Calu3 (cell line): ENCODE measurements at regions not wholly inside any gene's neighbourhood (a gene's known extent, or its start where the extent isn't known, plus 50 kb on each side); places are given as distances from the start of the nearest gene placed in this dataset.

Source experiments
- BruUV-seq: library from RNA; stranded (reverse); fragments of 400-500 nt; replicated peaks from 2 replicates; lab custom pipeline; 2021; lab: Mats Ljungman, UMichigan
- CTCF ChIA-PET: fragments of 300-600 bp; sonication (Branson Sonifier 250); formaldehyde crosslinking; loops from one replicate; lab custom pipeline; 2022; ENCODE audit warnings: antibody characterized with exemption; lab: Charles Lee
- DNase-seq: peaks from one replicate; pipeline ENCODE4 v3.0.0; 2022
- H3K27ac Mint-ChIP-seq: one replicate; pipeline ENCODE4 v1.8.0; 2022; ENCODE audit warnings: mixed read lengths; ENCODE audit not compliant: unreplicated experiment
- H3K27me3 Mint-ChIP-seq: one replicate; pipeline ENCODE4 v1.8.0; 2022; ENCODE audit warnings: mixed read lengths; ENCODE audit not compliant: unreplicated experiment
- H3K36me3 Mint-ChIP-seq: one replicate; pipeline ENCODE4 v1.8.0; 2022; ENCODE audit warnings: mild to moderate bottlenecking, moderate library complexity, mixed read lengths; ENCODE audit not compliant: insufficient read depth, unreplicated experiment
- H3K4me1 Mint-ChIP-seq: one replicate; pipeline ENCODE4 v1.8.0; 2022; ENCODE audit warnings: mild to moderate bottlenecking, low read depth, mixed read lengths; ENCODE audit not compliant: unreplicated experiment
- H3K4me3 Mint-ChIP-seq: one replicate; pipeline ENCODE4 v1.8.0; 2022; ENCODE audit warnings: mild to moderate bottlenecking, low read depth, moderate library complexity, mixed read lengths; ENCODE audit not compliant: unreplicated experiment
- H3K9me3 Mint-ChIP-seq: one replicate; pipeline ENCODE4 v1.8.0; 2022; ENCODE audit warnings: low read depth, mixed read lengths; ENCODE audit not compliant: unreplicated experiment
- intact Hi-C: fragments of 100-400 bp; cut with micrococcal nuclease; formaldehyde crosslinking; loops from one replicate; pipeline ENCODE4 v1.10.0; 2022; ENCODE audit not compliant: unreplicated experiment
- TF ChIP-seq, protein P1 (sequence below): fragments of 200-600 bp; IDR thresholded peaks from one replicate; pipeline ENCODE4 v1.8.0; 2022; ENCODE audit warnings: antibody characterized with exemption; ENCODE audit not compliant: unreplicated experiment

DNA sequence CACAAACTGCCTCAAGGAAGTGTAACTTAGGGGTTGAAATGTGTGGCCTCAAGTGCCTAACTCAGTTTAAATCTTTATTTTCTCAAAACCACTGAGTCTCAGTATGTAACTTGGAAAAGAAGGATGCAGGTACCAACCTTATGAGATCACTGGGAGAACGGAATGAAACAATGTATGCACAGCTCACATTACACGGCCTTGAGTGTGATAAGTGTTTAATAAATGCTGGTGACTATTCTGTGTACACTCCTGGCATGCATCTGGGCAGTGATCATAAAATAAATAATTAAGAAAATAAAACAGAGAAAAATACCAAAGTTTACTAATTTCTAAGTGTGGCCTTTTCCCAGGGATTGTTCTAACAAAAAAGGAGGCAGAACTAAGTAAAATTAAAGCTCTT is 974.5 kb upstream of the FLRT2 start:
- no peak for DNase-seq
- intact Hi-C loops, result no loop called here
- BruUV-seq, result no TSS peak
- CTCF ChIA-PET, result no interaction called here
- Mint-ChIP-seq H3K36me3 (no peaks in the 10 kb centered on the region), H3K4me1 (no peaks in the 10 kb centered on the region), H3K4me3 (no peak overlapping the region), H3K9me3 (peaks cover 17% of the 10 kb centered on the region), H3K27ac (no peak overlapping the region), H3K27me3 (no peaks in the 10 kb centered on the region)
- TF ChIP-seq, protein P1, sequence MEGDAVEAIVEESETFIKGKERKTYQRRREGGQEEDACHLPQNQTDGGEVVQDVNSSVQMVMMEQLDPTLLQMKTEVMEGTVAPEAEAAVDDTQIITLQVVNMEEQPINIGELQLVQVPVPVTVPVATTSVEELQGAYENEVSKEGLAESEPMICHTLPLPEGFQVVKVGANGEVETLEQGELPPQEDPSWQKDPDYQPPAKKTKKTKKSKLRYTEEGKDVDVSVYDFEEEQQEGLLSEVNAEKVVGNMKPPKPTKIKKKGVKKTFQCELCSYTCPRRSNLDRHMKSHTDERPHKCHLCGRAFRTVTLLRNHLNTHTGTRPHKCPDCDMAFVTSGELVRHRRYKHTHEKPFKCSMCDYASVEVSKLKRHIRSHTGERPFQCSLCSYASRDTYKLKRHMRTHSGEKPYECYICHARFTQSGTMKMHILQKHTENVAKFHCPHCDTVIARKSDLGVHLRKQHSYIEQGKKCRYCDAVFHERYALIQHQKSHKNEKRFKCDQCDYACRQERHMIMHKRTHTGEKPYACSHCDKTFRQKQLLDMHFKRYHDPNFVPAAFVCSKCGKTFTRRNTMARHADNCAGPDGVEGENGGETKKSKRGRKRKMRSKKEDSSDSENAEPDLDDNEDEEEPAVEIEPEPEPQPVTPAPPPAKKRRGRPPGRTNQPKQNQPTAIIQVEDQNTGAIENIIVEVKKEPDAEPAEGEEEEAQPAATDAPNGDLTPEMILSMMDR, result no peak

DNA sequence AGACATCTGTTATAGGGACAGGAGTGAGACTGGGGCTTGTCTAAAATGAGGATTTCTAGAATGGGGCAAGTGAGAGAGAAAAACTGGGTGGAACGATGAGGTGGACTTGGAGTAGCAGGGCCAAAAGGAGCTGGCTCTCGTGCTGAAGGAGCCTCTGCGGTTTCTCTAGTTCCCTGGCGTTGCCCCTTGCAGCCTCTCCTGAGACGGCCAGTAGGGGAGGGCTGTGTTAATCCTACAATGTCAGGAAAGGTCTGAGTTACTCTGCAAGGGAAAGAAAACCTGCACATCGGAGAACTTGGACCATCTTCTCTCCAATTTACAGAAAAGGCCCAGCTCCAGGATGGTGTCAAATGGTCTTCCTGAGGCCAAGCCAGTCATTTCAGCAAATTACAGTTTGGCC is 963.8 kb upstream of the FLRT2 start:
- peaks cover 2% of the 10 kb centered on the region for H3K9me3 Mint-ChIP-seq
- no TSS peak for BruUV-seq
- TF ChIP-seq, protein P1, result no peak
- DNase-seq, result no peak
- no peaks in the 10 kb centered on the region for H3K4me1 Mint-ChIP-seq
- no peak overlapping the region for H3K4me3 Mint-ChIP-seq
- CTCF ChIA-PET, result no interaction called here
- intact Hi-C loops, result no loop called here
- no peak overlapping the region for H3K27ac Mint-ChIP-seq
- H3K36me3 Mint-ChIP-seq, result no peaks in the 10 kb centered on the region
- H3K27me3 Mint-ChIP-seq, result no peaks in the 10 kb centered on the region

DNA sequence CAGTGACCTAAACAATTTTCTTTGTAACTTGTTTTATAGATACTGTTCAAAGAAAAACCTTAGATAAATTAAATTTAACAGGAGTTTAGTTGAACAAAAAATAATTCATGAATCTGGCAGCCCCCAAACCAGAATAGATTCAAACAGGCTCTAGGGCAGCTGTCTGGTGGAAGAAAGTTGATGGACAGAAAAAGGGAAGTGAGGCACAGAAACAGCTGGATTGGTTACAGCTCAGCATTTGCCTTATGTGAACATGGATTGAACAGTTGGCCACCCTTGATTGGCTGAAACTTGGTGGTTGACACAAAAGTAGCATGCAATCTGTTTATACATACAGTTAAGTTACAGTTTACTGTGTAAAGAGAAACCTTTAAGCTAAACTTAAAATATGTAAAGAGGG is 954.3 kb upstream of the FLRT2 start:
- Mint-ChIP-seq H3K36me3 (no peaks in the 10 kb centered on the region), H3K27me3 (no peaks in the 10 kb centered on the region), H3K4me1 (no peaks in the 10 kb centered on the region), H3K4me3 (no peak overlapping the region), H3K9me3 (peaks cover 15% of the 10 kb centered on the region), H3K27ac (no peak overlapping the region)
- intact Hi-C loops, result no loop called here
- DNase-seq, result no peak
- TF ChIP-seq, protein P1, result no peak
- CTCF ChIA-PET, result no interaction called here
- BruUV-seq, result no TSS peak

DNA sequence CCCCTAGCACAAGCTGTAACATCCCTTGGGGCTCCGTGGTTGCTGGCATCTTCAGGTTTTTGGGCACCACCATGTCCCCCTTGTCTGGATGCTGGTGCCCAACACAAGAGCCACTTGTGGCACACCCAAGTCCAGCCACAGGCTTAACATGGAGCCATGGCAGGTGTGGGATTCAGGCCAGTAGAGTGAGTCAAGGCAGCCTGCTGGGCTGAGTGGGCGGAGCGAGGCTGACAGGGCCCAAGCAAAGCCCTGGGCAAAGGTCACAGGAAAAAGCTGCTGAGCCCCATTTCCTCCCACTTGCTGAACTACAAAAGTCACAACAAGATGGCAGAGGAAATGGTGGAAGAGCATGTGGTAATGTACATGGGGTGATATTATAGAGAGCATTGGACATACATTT is 950.7 kb upstream of the FLRT2 start:
- intact Hi-C loops, result no loop called here
- Mint-ChIP-seq H3K4me3 (no peak overlapping the region), H3K36me3 (no peaks in the 10 kb centered on the region), H3K27me3 (no peaks in the 10 kb centered on the region), H3K27ac (no peak overlapping the region), H3K9me3 (peaks cover 11% of the 10 kb centered on the region), H3K4me1 (no peaks in the 10 kb centered on the region)
- no peak for DNase-seq
- CTCF ChIA-PET, result no interaction called here
- TF ChIP-seq, protein P1, result no peak
- BruUV-seq, result no TSS peak

DNA sequence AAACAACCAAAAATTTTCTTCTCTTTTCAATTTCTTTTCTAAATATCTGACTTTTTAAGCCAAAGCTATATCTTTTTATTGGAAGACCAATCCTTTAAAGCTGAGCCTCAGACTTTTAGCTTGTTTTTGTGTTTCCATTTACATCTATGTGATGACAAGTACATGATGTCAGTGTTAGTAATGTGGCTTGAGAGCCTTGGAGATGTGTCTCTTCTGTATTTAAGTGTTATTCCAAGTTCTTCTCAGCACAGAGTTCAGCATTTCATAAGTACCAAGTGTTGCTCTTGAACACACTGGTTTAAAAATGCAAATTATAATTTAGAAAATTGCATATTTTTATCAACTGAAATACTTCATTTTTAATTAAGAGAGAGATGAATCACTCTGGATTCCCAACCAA is 948.9 kb upstream of the FLRT2 start:
- intact Hi-C loops, result no loop called here
- Mint-ChIP-seq H3K9me3 (peaks cover 15% of the 10 kb centered on the region), H3K27me3 (no peaks in the 10 kb centered on the region)

More for the DNA sequence above, 948.9 kb upstream of the FLRT2 start:
- no peak for DNase-seq
- TF ChIP-seq, protein P1, result no peak
- no peaks in the 10 kb centered on the region for H3K4me1 Mint-ChIP-seq
- BruUV-seq, result no TSS peak
- no peaks in the 10 kb centered on the region for H3K36me3 Mint-ChIP-seq
- no peak overlapping the region for H3K27ac Mint-ChIP-seq
- no peak overlapping the region for H3K4me3 Mint-ChIP-seq
- CTCF ChIA-PET, result no interaction called here
